ENCODE measurements at regions not wholly inside any gene's neighbourhood (a gene's known extent, or its start where the extent isn't known, plus 50 kb on each side); places are given as distances from the start of the nearest gene placed in this dataset.

GRCh38 chr2:212728717-212729116, 190.1 kb upstream of the ERBB4 start:
- TF ChIP-seq CTCF (IDR thresholded peaks at IDR 0.05) (no peak), POLR2A (IDR thresholded peaks at IDR 0.05; ENCODE audit: low read depth) (no peak), POLR2AphosphoS5 (IDR thresholded peaks at IDR 0.05) (no peak), EP300 (IDR thresholded peaks at IDR 0.05) (no peak)
